HCT116 (cell line): ENCODE measurements at regions not wholly inside any gene's neighbourhood (a gene's known extent, or its start where the extent isn't known, plus 50 kb on each side); places are given as distances from the start of the nearest gene placed in this dataset.

Source experiments
- CTCF ChIP-seq, 3 experiments: fragments of 200-600 bp in 1 of 3; sonication (generic) in 1 of 3; IDR thresholded peaks in 2 of 3; conservative IDR thresholded peaks in 1 of 3; 2 replicates each; pipeline ENCODE4 v1.5.1; 2012 to 2017; ENCODE audit warnings: low read depth in 2 of 3, low read length in 2 of 3, antibody characterized with exemption in 1 of 3, borderline replicate concordance in 1 of 3, control low read depth in 1 of 3, mild to moderate bottlenecking in 1 of 3, mixed read lengths in 1 of 3, mixed run types in 1 of 3, moderate library complexity in 1 of 3; ENCODE audit not compliant: insufficient read depth in 1 of 3
- EGR1 ChIP-seq: IDR thresholded peaks from 2 replicates; pipeline ENCODE4 v1.6.1; 2012; ENCODE audit warnings: low read depth
- EZH2 ChIP-seq: fragments of 200-600 bp; sonication (generic); IDR thresholded peaks from 2 replicates; pipeline ENCODE4 v1.6.1; 2017; ENCODE audit warnings: antibody characterized with exemption, mixed run types
- JUND ChIP-seq: IDR thresholded peaks from 2 replicates; pipeline ENCODE4 v1.6.1; 2012
- POLR2A ChIP-seq: IDR thresholded peaks from 2 replicates; pipeline ENCODE4 v1.7.0; 2011; ENCODE audit warnings: borderline replicate concordance; ENCODE audit not compliant: insufficient read depth, insufficient read length; ENCODE audit errors: extremely low read depth
- POLR2AphosphoS5 ChIP-seq: IDR thresholded peaks from 2 replicates; pipeline ENCODE4 v1.6.1; 2011; ENCODE audit warnings: mild to moderate bottlenecking, low read depth, low read length, moderate library complexity
- SIN3A ChIP-seq: IDR thresholded peaks from 2 replicates; pipeline ENCODE4 v1.6.1; 2012; ENCODE audit warnings: low read depth
- SP1 ChIP-seq: IDR thresholded peaks from 2 replicates; pipeline ENCODE4 v1.6.1; 2012; ENCODE audit warnings: low read depth
- YY1 ChIP-seq: IDR thresholded peaks from 2 replicates; pipeline ENCODE4 v1.6.1; 2011; ENCODE audit warnings: low read length, low read depth, moderate library complexity, mild to moderate bottlenecking; ENCODE audit not compliant: insufficient replicate concordance; ENCODE audit errors: extremely low read depth

- no peak for TF ChIP-seq EZH2
- no peak for TF ChIP-seq YY1
- TF ChIP-seq CTCF (IDR thresholded peaks at IDR 0.05 in 2 of 3, conservative IDR thresholded peaks at IDR 0.05 in 1 of 3; ENCODE audit: borderline replicate concordance in 1 of 3, insufficient read depth in 1 of 3, low read depth in 2 of 3, low read length in 2 of 3) = no peak
- no peak for TF ChIP-seq POLR2A
- TF ChIP-seq EGR1 = no peak
- no peak for TF ChIP-seq SP1
- TF ChIP-seq POLR2AphosphoS5 = no peak
- no peak for TF ChIP-seq JUND
- no peak for TF ChIP-seq SIN3A
Measured at GRCh38 chr9:105006514-105006913, 78.6 kb upstream of the ABCA1 start.
